BE2C (cell line): ENCODE measurements at regions not wholly inside any gene's neighbourhood (a gene's known extent, or its start where the extent isn't known, plus 50 kb on each side); places are given as distances from the start of the nearest gene placed in this dataset.

Source experiments
- DNase-seq: peaks from one replicate; pipeline ENCODE4 v3.0.0-alpha.2; 2020
- H3K27me3 ChIP-seq: fragments of 250-450 bp; sonication (Bioruptor Pico); 2 replicates; pipeline ENCODE4 v1.5.1; 2020; ENCODE audit warnings: mild to moderate bottlenecking
- H3K36me3 ChIP-seq: fragments of 250-450 bp; sonication (Bioruptor Pico); 2 replicates; pipeline ENCODE4 v1.5.1; 2020; ENCODE audit warnings: mild to moderate bottlenecking
- H3K4me1 ChIP-seq: fragments of 250-450 bp; sonication (Bioruptor Pico); 2 replicates; pipeline ENCODE4 v1.5.1; 2020
- H3K4me3 ChIP-seq: 2 replicates; pipeline ENCODE4 v1.5.1; 2011; ENCODE audit warnings: low read depth, low read length
- H3K9me3 ChIP-seq: fragments of 250-450 bp; sonication (Bioruptor Pico); 2 replicates; pipeline ENCODE4 v1.5.1; 2020
- TF ChIP-seq, protein P1 (sequence below): IDR thresholded peaks from 2 replicates; pipeline ENCODE4 v1.5.1; 2012; ENCODE audit warnings: mild to moderate bottlenecking, low read depth, low read length

- no peaks in the 10 kb centered on the region for H3K9me3 ChIP-seq
- TF ChIP-seq, protein P1, sequence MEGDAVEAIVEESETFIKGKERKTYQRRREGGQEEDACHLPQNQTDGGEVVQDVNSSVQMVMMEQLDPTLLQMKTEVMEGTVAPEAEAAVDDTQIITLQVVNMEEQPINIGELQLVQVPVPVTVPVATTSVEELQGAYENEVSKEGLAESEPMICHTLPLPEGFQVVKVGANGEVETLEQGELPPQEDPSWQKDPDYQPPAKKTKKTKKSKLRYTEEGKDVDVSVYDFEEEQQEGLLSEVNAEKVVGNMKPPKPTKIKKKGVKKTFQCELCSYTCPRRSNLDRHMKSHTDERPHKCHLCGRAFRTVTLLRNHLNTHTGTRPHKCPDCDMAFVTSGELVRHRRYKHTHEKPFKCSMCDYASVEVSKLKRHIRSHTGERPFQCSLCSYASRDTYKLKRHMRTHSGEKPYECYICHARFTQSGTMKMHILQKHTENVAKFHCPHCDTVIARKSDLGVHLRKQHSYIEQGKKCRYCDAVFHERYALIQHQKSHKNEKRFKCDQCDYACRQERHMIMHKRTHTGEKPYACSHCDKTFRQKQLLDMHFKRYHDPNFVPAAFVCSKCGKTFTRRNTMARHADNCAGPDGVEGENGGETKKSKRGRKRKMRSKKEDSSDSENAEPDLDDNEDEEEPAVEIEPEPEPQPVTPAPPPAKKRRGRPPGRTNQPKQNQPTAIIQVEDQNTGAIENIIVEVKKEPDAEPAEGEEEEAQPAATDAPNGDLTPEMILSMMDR, result no peak
- DNase-seq, result no peak
- no peak overlapping the region for H3K4me3 ChIP-seq
- H3K4me1 ChIP-seq, result no peaks in the 10 kb centered on the region
- H3K36me3 ChIP-seq, result no peaks in the 10 kb centered on the region
- H3K27me3 ChIP-seq, result peaks cover 22% of the 10 kb centered on the region
These were observed 81.1 kb downstream of the NKX2-1 start for GRCh38 chr14:36438883-36439282.

- no peaks in the 10 kb centered on the region for H3K36me3 ChIP-seq
- H3K4me1 ChIP-seq, result no peaks in the 10 kb centered on the region
- H3K9me3 ChIP-seq, result no peaks in the 10 kb centered on the region
- peaks cover 3% of the 10 kb centered on the region; the same call in 1 of the 2 replicates for H3K27me3 ChIP-seq
- DNase-seq, result no peak
- no peak overlapping the region for H3K4me3 ChIP-seq
- TF ChIP-seq, protein P1, result no peak
These were observed 89.4 kb downstream of the NKX2-1 start for GRCh38 chr14:36430662-36431084.

DNA sequence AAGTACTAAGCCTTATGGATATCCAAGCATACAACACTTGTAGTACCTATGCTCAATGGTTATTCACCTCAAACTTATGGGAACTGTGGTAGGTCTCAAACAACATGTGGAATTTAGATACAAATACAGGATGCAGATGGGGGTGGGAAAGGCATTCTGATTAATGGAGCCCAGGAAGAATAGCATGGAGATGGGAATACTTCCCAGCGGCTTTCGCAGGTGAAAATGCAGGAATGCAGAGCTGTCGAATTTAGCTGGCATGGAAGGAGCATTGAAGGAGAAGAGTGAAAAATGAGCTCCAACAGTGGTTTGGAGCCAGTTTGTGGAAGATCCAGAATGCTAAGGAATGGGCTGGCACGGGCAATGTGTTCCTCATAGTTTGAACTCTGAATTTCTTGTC, 89.9 kb downstream of the NKX2-1 start:
- TF ChIP-seq, protein P1, result no peak
- no peaks in the 10 kb centered on the region for H3K9me3 ChIP-seq
- H3K36me3 ChIP-seq, result no peaks in the 10 kb centered on the region
- no peaks in the 10 kb centered on the region for H3K4me1 ChIP-seq
- no peak for DNase-seq
- H3K4me3 ChIP-seq, result no peak overlapping the region
- peaks cover 3% of the 10 kb centered on the region; the same call in 1 of the 2 replicates for H3K27me3 ChIP-seq

- peaks cover 3% of the 10 kb centered on the region; the same call in 1 of the 2 replicates for H3K27me3 ChIP-seq
- DNase-seq, result no peak
- TF ChIP-seq, protein P1, result no peak
- no peak overlapping the region for H3K4me3 ChIP-seq
- no peaks in the 10 kb centered on the region for H3K36me3 ChIP-seq
- H3K9me3 ChIP-seq, result no peaks in the 10 kb centered on the region
- H3K4me1 ChIP-seq, result no peaks in the 10 kb centered on the region
These were observed 90.3 kb downstream of the NKX2-1 start for GRCh38 chr14:36429692-36430091.

DNA sequence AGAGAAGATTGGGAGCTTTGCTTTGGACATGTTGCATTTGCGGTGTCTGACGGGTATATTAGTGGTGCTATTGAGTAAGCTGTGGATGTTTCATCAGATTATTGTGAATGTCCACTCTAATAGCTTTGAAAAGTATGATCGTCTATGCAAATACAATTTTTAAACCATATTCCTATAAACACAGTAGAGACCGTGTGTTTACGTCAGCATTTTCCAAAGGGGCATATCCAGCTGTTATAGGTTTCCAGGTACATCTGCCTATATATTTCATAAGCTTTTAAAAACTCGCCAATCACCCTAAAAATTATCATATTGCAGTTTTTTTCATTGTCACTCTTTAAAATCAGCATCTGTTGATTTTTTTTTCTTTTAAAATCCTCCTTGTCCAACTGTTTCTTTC, 91.7 kb downstream of the NKX2-1 start:
- Histone ChIP-seq H3K36me3 (no peaks in the 10 kb centered on the region), H3K9me3 (no peaks in the 10 kb centered on the region), H3K4me3 (no peak overlapping the region), H3K27me3 (no peaks in the 10 kb centered on the region), H3K4me1 (no peaks in the 10 kb centered on the region)
- DNase-seq, result no peak
- TF ChIP-seq, protein P1, result no peak

- no peak for DNase-seq
- TF ChIP-seq, protein P1, result no peak
These were observed 93.2 kb downstream of the NKX2-1 start for GRCh38 chr14:36426836-36427235.

More at GRCh38 chr14:36426836-36427235, 93.2 kb downstream of the NKX2-1 start:
- Histone ChIP-seq H3K4me3 (no peak overlapping the region), H3K4me1 (no peaks in the 10 kb centered on the region), H3K9me3 (no peaks in the 10 kb centered on the region), H3K36me3 (no peaks in the 10 kb centered on the region), H3K27me3 (no peaks in the 10 kb centered on the region)
